C4-2B (cell line): ENCODE measurements at regions not wholly inside any gene's neighbourhood (a gene's known extent, or its start where the extent isn't known, plus 50 kb on each side); places are given as distances from the start of the nearest gene placed in this dataset.

Experiments
- H3K27ac ChIP-seq: fragments of 450-650 bp; 2 replicates; pipeline ENCODE4 v1.5.1; 2017
- ZFX ChIP-seq: fragments of 450-650 bp; IDR thresholded peaks from 2 replicates; pipeline ENCODE4 v1.6.1; 2017
- TF ChIP-seq, protein P1 (sequence below): fragments of 450-650 bp; conservative IDR thresholded peaks from 2 replicates; pipeline ENCODE4 v1.5.1; 2017; ENCODE audit warnings: mild to moderate bottlenecking

DNA sequence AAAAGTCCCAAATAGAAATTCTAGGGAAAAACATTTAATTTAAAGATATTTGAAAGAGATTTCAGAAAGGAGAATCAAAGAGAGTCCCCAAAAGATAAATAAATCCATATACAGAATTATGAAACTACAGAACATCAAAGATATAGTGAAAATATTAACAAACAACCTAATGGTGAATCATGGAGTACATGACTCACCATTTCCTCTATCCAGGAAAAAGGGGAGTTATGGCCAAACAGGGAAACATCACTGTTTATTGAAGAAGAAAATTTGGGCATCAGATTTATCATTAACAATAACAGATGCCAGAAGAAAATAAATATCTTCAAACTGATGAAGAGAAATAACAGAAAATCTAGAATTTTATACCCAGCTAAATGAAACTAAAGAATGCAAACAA lies 448.3 kb downstream of the CDH2 start:
- TF ChIP-seq ZFX: no peak
- TF ChIP-seq, protein P1, sequence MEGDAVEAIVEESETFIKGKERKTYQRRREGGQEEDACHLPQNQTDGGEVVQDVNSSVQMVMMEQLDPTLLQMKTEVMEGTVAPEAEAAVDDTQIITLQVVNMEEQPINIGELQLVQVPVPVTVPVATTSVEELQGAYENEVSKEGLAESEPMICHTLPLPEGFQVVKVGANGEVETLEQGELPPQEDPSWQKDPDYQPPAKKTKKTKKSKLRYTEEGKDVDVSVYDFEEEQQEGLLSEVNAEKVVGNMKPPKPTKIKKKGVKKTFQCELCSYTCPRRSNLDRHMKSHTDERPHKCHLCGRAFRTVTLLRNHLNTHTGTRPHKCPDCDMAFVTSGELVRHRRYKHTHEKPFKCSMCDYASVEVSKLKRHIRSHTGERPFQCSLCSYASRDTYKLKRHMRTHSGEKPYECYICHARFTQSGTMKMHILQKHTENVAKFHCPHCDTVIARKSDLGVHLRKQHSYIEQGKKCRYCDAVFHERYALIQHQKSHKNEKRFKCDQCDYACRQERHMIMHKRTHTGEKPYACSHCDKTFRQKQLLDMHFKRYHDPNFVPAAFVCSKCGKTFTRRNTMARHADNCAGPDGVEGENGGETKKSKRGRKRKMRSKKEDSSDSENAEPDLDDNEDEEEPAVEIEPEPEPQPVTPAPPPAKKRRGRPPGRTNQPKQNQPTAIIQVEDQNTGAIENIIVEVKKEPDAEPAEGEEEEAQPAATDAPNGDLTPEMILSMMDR: no peak

GRCh38 chr18:27724362-27724761 lies 452.6 kb downstream of the CDH2 start:
- TF ChIP-seq, protein P1: no peak
- no peak overlapping the region for H3K27ac ChIP-seq

More for the DNA sequence above, 448.3 kb downstream of the CDH2 start:
- H3K27ac ChIP-seq: no peak overlapping the region

GRCh38 chr18:27723168-27723567 lies 453.8 kb downstream of the CDH2 start:
- TF ChIP-seq, protein P1: no peak
- TF ChIP-seq ZFX: no peak
- no peak overlapping the region for H3K27ac ChIP-seq

- H3K27ac ChIP-seq: no peak overlapping the region
- TF ChIP-seq ZFX: no peak
- TF ChIP-seq, protein P1: no peak
Observed at GRCh38 chr18:27719680-27720079, 457.2 kb downstream of the CDH2 start.

DNA sequence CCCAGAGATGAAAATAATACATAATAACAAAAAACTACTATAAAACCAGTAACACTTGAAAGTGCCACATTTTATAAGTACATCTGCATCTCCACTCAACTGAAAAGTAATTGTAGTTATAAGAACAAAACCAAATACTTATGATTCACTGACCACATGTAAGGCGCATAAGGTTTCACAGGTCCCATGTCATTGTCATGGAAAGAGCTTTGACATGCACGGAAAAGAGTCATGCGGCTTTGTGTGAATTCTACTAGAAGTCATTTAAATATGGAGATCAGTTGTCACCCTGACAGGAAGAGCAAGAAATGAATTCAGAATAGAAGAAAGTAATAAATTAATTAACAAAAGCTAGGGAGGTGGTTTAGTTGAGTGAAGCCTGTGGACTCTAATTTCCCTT lies 459.1 kb downstream of the CDH2 start:
- H3K27ac ChIP-seq: no peak overlapping the region
- TF ChIP-seq, protein P1: no peak
- TF ChIP-seq ZFX: no peak

DNA sequence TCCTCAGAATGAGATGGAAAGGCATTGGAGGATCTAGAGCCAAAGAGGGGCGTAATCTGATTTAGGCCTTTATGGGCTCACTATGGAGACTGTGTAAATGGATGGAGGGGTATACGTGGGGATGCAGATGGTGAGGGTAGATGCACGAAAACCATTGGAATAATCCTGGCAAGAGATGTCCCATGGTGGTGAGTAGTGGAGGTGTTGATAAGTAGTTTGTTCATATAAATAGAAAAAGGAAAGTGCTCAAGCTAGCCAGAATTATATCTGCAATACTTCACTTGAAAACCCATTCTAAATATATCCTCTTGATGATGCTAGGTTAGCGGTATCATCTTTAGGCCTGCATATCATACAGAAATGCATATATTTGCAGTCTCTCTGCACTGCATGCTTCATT lies 459.7 kb downstream of the CDH2 start:
- no peak for TF ChIP-seq ZFX
- TF ChIP-seq, protein P1: no peak
- H3K27ac ChIP-seq: no peak overlapping the region

DNA sequence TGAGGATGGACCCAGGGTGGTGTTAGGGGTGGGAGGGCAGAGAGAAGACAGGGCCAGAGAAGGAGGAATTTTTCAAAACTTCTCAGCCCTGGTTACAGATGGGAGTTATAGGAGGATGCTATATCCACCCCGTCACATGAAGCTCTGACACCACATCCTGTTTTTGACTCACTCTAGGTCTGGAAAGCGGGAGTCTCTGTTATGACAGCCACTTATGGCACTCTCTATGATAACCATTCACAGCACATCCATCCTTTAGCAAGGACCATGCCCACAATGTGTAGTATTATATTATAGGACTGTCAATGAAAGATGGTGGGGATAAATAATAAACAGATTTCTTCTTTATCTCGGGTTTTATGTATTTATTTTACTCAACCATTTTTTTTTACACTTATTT lies 461.2 kb downstream of the CDH2 start:
- H3K27ac ChIP-seq: no peak overlapping the region
- no peak for TF ChIP-seq ZFX
- TF ChIP-seq, protein P1: no peak

- TF ChIP-seq, protein P1: no peak
- no peak for TF ChIP-seq ZFX
- no peak overlapping the region for H3K27ac ChIP-seq
Observed at GRCh38 chr18:27713738-27714095, 463.2 kb downstream of the CDH2 start.
